ENCODE measurements at regions not wholly inside any gene's neighbourhood (a gene's known extent, or its start where the extent isn't known, plus 50 kb on each side); places are given as distances from the start of the nearest gene placed in this dataset.

DNA sequence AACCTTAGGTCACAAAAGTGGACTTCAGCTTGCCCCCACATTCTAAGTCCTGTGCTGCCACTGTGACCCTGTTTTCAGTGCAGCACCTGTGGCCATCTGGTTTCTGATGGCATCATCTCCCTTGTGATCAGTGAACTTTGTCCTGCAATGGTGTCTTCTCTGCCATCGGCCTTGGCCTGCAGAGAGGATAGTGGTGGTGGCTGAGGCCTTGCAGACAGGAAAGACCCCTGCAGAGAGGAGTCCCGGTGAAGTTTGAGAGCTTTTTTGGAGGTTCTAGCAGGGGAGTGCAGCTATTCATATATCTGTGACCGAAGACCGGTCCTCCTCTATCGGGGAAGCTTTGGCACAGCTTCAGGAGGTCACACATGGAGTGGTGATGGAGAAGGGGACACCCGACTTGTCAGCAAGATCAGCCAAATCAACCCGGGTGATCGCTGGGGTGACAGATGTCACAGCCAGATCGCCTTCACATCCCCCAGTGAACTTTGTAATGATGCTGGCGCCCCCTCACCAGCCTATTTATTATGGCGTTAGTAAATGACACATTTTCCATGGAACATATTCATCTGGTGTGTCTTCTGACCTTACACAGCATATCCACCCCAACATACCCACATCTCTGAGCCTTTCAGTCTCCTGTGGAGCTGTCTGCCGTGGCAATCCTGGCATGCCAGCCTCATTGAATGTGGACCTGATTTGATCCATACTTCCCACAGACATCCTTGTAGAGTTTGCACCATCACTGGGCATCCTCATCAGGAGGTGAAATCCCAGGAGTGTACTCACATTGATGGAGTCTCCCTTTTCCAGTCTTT lies 136.1 kb downstream of the PAPOLA start:
- no peak for DNase-seq

DNA sequence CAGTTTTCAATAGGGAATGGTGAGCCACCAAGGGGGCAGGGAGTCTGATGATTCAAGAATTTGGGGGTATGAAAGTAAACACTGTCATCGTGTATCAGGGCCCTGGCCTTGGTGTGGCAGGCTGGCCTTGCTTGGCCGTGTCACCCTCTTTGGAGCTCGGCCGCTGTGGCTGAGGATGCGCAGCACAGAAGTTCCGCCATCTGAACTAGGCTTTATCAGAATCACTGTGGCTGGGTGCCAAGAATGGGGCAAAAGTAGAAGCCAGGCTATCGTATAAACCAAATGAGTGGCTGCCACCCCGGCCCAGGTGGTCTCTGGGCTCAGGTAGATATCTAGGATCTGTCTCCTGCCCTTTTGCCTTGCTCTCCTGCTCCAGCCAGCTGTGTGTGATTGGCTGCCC lies 137.4 kb downstream of the PAPOLA start:
- DNase-seq: no peak

DNA sequence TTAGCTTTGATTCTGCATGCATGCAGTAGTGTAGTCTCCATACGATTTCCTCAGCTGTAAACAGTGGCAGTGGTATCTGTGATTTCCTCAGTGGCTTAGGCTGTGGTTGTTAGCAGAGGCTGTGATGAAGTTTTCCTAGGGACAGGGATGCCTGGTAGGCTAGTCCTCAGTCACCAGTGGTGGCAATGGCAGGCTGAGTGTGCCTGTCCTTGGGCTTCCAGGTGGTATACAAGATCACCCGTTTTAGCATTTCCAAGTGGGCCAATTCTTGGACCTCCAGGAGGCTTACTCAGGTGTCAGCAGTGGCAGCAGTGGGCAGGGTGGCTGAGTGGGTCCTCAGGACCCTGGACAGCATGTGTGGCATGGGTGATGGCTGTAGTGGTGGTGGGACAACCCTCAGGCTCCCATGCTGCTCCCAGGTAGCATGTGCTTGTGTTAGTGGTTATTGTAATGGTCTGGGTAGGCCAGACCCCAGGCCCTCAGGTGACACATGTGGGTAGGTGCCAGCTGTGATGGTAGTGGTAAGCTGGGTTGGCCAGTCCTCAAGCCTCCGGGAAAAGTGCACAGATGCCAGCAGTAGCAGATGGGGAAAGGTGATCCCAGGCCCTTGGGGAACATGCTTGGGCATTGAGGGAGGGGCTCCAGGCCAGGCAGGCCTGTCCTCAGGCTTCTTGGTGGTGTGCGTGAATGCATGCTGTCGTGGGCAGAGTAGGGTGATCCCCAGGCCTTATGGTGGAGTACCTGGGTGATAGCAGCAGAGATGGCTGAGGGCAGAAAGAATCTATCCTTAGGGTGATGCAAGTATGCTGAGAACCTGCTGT lies 146.5 kb downstream of the PAPOLA start:
- no peak for DNase-seq

DNA sequence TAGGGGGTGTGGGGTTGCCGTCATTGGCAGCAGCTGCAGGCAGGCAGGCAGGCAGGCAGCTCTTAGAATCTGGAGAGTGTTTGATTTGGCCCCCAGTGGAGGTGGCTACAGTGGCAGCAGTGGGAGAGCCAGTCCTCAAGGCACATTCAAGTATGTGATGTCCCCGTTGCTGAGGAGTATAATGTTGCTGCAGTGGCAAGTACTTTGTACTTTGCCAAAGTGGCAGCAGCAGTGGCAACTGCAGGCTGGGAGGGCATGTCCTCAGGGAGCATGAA lies 147.1 kb downstream of the PAPOLA start:
- no peak for DNase-seq

DNA sequence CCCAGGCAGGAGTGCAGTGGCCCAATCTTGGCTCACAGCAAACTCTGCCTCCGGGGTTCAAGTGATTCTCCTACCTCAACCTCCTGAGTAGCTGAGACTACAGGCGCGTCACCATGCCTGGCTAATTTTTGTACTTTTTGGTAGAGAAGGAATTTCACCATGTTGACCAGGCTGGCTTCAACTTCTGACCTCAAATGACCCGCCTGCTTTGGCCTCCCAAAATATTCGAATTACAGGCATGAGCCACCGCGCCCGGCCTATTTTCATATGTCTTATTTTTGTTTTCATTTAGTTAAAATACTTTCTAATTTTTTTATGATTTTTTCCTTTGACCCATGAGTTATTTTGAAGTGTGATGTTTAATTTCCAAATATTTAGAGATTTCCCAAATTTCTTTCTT lies 143.6 kb upstream of the VRK1 start:
- DNase-seq: no peak

DNA sequence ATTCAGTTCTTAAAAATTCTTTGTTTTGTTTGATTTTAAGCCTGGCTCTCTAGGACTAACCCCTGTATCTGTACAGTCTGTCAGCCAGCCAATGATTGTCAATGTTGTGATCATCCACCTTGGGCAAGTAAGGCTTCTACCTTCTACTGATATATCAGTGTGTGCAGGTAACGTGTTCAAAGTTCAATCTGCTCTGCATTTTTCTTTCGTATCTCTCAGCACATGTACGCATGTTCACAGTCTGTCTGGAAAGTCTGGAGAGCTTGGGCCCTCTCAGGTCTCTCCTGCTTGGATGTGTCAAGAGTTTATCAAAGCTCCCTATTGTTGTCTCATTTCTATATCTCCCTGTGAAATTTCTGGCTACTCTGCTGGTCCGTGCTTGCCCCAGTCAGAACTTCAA lies 138.6 kb upstream of the VRK1 start:
- DNase-seq: no peak

DNA sequence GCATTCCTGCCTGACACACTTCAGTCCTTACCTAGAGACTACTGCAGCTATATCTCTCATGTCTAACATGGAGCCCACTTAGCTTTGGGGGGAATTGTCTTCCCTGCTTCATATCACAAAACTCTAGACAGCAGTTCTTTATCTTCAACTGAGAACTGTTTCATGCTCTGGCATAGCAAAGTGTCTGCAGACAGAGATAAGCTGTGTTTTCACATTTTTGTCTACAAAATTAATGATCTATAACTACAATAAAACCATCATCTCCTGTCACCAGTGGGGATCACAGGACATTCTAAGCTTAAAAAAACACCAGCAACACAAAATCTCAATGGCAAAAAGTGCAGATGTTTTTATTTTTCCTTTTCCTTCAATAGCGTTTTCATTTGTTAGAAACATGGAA lies 137.1 kb upstream of the VRK1 start:
- no peak for DNase-seq

DNA sequence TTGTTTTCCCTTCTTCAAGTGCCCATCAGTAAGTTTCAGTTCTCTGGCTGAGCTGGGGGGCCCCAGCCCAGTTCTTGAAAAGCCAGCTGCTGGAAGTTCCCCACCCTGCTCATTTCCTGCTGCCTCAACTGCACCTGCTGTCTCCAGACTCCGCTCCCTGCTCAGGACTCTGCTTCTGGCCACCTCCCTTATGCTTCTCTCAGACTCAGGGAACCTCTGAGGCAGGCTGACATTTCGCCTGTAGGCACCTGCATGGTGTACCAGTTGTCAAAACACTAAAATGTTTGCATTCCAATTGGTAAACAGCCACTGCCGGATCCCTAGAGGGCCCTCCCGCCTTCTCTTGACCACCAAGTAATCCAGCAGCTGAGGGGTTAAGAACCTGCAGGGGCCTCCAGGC lies 136.5 kb upstream of the VRK1 start:
- DNase-seq: no peak

DNA sequence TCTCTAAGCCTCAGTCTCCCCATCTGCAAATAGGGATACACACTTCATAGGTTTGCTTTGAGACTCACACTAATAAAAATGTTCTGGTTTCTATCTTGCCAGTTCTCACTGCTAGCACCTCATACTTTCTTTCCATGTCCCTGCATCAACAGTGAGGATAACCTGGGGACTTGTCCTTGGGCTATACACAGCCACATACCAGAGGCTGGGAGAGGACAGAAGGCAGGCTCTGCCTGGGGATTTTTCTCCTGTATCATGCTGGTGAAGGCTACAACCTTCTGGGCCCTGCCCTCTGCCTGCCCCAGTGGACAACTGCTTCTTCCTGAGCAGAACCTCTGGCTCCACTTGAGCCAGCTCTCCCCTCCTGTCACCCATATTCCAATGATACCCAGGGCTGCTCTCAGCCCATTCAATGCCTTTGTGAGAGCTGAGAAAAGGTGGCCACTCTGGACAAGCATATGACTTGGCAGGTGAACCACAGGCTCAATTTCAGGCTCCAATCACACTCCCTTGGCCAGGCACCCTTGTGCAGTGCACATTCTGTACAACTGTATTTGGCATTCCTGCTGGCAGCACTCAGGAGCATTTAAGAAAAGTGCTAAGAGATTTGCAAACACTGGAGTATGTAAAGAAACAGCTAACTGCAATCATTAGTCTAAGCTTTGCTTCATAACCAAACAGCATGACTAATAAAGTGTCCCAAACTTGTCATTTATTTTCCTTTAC lies 135.8 kb upstream of the VRK1 start:
- no peak for DNase-seq

DNA sequence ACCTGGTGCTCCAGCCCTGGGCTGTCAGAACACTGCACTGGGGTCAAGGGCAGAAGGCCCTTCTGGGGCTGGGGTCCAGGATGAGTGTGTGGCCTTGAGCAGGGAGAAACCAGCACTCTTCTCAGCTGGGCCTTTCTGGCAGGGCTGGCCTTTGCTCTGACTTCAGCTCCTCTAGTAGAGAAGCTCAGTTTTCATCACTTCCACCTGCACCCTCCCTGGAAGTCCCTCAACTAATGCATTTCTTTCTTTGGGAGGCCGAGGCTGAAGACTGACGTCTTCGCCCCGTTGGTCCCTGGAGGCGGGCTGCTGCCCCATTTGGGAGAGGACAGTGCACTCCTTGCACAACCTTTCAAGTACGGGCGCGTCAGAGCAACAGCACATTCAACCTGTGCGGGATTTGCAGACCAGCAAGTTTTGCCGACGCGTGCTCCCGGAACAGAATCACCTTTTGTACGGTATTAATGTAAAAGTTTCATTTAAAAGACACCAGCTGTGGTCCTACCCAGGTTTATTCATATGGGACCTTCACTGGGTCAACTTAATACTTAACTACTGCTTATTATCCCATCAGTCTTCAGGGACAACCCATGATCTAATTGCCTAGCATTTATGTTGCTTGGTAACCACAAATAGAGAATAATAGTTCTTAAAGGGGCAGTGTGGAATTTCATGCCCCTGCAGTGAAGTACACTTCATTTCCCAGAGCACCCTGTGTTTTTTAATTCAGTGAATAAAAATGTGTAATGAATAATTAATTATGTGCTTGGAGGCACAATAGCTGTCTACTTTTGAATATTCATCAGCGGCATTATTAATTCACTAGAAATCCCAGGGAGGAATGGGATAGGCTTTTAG lies 134.8 kb upstream of the VRK1 start:
- no peak for DNase-seq

DNA sequence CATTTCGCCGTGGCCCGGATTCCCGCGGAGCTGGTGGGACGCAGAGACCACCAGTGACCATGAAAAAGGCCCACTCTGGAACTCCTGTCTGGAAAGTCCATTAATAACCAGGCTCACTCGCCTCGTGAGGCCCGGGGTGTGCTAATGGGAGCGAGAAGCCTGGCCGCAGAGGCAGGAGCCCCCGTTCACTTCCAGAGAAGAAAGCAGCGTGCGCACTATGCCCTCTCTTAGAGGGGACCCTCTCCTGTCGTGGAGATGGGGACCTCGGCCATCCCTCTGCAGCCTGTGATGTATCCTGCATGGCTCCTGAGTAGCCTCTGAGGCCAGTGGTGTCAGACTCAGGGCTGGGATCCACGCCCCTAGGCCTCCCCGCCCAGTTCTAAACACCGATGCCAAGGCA lies 134.1 kb upstream of the VRK1 start:
- no peak for DNase-seq

DNA sequence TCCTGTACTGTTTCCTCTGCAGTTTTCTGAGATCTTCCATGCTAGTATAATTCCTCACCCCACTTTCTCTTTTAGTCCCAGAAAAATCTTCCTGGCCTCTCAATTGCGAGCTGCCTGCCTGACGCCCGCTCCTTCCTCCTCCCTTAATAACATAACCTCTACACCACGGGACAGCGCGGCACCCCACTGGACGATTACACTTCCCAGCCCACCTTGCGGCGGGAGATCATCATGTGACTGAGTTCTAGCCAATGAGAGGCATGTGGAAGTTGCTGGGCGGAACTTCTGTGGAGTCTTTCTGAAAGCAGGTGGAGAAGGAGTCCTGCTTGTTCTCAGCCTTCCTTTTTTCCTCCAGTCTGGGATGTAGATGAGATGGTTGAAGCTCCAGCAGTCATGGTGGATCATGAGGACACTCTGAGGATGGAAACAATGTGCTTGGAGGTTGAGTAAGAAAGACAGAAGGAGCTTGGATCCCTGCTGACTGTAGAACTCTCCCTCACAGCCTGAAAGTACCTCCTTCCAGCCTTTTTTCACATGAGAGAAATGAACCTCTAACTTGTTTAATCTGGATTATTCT lies 133.6 kb upstream of the VRK1 start:
- DNase-seq: no peak

DNA sequence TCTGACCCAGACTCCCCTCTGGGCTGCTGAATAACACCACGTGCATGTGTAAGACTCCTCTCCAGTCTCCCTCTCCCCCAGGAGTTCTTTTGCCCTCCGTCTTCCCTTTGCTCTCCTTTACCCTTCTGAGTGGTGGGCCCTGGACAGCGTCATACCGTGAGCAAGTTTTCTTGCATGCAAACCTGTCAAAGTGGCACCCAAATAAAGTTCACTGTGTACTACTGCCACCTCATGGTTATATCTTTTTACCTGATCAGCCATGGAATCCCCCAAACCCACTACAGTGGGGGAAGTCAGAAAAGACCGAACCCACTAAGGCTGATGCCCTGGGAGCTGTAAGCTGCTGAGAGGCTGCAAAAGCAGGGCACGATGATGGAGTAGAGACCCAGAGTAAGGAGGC lies 131.1 kb upstream of the VRK1 start:
- DNase-seq: no peak

DNA sequence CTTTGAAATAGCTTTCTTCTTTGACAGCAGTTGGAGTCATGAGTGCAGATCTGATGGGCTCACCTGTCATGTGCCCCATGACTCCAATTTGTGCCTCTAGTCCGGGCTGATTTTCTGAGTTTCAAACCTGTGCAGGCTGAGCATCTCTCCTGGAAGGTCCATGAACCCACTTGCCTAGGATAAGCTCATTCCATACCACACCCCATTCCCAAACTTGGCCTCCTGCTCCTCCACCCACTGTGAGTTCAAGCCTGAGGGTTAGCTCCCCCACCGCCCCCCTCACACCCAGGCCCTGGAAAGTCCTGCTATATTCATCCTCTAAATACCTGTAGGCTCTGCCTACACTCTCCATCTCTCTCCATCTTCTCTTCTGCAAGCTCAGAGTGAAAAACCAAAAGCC lies 126.8 kb upstream of the VRK1 start:
- no peak for DNase-seq

DNA sequence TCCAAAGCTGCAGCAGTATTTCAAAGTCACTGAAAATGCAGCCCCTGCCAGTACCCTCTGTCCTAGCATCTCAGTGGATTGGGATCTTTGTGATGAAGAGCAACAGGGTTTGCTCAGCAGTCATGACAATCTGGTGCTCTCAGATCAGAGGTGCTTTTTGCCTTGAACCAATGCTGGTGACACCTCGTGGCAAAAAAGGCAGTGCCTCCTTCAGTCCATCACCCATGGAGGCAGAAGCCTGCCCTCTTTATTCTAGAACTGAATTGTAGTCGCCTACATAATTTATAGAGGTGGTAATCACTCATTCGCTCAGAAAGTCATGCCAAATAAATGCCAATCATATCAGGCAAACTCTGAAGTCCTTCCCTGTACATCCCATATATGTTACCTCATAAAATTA lies 126.0 kb upstream of the VRK1 start:
- no peak for DNase-seq

DNA sequence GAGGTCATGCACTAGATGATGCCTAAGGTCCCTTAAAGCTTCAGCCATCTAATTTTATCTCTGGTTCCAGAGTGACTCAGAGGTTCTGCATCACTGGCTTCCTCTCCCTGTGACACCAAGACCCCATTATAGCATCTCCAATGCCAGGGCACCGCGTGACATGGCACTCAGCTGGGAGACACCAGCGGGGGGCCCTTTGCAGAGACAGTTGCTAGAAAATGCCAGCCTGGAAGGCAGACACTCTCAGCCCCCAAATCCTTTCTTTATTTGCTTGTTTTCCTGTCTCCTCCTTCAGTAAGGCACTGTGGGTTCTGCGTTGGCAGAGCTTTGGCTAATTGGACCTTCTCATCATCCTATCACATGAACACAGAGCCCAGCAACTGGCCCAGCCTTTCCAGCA lies 123.5 kb upstream of the VRK1 start:
- DNase-seq: no peak

DNA sequence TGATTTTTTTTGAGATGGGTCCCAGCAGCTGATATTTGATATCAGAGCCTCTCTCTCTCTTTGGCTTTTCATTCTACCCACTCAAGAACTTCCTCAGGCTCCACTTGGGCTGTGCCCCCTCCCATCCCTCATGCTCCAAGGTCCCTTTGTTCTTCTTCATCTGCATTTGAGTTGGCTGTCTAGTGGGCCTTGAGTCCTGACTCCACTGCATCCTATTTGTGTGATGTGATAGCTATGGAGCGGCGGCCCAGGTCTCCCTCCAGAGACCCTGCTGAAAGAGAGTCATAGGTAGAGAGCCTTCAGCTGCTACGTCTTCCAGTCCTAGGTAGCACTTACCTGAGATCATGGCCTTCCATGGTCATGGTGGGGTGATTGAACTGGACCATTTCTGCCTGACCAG lies 123.1 kb upstream of the VRK1 start:
- no peak for DNase-seq

DNA sequence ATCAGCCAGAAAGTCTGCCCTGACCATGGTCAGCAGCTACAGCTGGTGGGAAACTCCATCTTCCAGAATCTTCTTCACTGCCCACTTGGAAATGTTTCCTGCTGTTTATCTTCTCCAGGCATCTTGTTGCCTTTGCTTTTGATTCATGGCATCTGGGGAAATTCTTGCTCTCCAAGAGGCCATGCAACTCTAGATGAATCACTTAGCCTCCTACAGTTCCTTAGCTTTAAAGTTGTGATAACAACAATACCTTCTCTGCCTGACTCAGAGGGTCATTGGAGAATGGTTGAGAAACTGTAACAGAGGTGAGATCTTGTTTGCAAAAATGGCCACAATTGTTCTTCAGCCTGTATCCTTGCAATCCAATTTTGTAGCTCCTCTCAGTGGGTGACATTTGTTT lies 121.0 kb upstream of the VRK1 start:
- no peak for DNase-seq

DNA sequence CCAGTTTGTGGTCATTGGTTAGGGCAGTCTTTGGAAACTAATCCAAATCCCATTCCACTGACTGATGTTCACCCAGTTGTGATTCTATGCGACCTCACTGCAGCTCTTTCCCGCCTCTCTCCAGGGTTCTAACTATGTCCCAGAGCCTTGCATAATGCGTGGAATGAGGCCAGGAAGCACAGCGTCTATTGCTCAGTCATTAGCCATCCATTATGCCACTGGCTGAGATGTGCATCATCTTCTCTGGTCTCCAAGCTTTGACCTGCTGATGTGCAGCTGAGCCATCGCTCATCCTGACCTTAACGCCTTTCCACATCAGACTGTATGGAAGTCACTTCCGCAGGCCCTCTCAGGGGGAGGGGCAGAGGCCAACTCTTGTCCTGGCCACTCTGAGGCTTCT lies 115.4 kb upstream of the VRK1 start:
- no peak for DNase-seq

DNA sequence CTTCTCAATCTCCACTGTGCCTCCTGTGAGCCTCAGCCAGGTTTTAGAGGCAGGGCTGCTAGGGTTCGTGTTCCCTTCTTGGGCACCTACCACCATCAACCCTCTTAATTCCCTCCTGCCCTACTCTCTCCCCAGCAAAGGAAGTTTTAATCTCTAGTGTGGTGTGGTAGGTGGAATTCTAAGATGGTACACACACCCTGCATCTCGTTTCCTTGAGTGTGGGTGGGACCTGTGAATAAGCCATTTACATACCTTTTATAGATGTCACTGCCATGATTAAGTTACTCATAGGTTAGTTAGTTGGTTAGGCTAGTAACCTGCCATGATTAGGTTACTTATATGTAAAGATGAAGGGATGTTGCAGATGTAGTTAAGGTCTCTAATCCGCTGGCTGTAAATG lies 114.8 kb upstream of the VRK1 start:
- DNase-seq: no peak

DNA sequence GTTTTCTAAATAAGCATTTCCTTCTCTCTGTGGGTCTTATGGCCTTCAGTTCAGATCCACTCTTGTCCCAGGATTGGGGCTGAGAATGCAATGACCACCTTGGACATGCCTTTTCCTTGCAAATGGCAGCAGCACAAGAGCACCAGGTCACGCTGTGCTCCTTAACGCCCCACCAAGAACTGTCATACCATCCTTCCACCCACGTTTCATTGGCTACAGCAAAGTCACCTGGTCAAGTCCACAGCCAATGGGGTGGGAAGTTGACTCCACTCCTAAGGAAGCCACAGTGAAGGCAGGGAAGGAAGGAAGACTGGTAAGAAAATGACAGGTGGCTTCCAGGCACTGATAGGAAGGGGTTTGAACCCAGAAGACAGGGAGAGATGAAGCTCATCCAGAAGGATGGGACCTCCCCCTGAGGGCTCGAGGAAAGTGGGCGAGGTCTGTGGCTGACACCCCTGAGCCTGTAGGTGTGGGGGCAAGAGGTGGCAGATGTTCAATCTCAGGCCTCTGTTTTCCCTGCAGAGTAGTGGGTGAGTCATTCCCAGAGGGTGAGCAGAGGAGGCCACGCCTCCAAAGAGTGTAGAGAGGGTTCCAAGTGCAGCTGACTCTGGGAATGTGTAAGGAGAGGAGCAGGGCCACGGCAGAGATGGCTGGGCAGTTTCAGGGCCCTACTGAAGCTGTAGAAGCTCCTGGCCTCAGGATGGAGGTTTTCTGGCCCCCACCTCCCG lies 113.5 kb upstream of the VRK1 start:
- no peak for DNase-seq

DNA sequence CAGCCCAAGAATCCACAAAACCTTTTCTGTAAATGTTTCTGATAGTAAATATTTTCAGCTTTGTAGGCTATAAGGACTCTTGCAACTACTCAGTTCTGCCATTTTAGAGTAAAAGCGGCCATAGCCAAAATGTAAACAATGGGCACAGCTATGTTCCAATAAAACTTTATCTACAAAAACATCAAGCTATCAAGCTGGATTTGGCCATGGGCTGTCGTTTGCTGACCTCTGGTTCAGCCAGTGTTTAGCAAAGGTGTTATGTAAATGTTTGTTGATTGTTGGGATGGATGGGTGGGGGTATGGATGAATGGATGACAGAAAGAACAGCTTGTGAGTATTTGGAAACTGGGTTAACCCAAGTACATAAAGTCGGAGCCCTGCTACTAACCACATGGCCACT lies 111.1 kb upstream of the VRK1 start:
- no peak for DNase-seq
